ENCODE measurements at regions not wholly inside any gene's neighbourhood (a gene's known extent, or its start where the extent isn't known, plus 50 kb on each side); places are given as distances from the start of the nearest gene placed in this dataset.

DNA sequence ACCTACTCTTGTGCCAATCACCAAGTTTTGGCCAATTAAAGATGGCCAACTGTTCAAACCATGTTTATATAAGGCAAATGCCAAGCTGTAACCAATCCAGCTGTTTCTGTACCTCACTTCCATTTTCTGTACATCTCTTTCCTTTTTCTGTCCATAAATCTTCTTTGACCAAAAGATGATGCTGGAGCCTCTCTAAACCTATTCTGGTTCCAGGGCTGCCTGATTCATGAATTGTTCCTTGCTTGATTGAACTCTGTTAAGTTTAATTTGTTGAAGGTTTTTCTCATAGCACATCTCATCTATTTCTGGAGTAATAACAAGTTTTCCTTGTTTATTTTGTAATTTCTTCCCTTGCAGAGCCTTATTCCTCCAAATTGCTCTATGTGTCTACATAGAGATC lies 115.3 kb upstream of the SMAD3 start:
- Histone ChIP-seq H3K36me3 (ENCODE audit: control insufficient read depth, insufficient read depth, low read length) (no peaks in the 10 kb centered on the region), H3K4me3 (replicated peaks; ENCODE audit: low read depth, low read length) (no peak overlapping the region), H3K27me3 (replicated peaks; ENCODE audit: control insufficient read depth, insufficient read depth, low read length) (no peaks in the 10 kb centered on the region)
- no peak for DNase-seq (ENCODE audit: extremely low read depth, insufficient read length)
- no peak for TF ChIP-seq CTCF (IDR thresholded peaks at IDR 0.05; ENCODE audit: insufficient read depth, low read length, poor library complexity, severe bottlenecking)

DNA sequence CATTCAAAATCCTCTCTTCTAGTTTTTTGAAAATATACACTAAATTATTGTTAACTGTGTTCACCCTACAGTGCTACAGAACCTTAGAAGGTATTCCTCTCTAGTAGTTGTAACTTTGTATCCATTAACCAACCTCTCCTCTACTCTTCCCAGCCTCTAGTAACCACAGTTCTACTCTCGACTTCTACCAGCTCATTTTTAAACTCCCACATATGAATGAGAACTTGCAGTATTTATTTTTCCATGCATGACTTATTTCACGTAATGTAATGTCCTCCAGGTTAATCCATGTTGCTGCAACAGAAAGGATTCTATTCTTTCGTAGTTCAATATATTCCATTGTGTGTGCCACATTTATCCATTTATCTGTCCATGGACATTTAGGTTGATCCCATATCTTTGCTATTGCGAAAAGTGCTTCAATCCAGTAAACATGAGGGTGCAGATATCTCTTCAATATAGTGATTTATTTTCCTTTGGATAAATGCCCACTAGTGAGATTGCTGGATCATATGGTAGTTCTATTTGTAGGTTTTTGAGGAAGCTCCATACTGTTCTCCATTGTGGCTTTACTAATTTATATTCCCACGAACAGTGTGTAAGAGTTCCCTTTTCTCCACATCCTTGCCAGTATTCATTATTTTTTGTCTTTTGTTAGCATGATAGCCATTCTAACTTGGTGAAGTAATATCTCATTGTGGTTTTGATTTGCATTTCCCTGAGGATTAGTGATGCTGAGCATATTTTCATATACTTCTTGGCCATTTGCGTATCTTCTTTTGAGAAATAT lies 113.7 kb upstream of the SMAD3 start:
- H3K27me3 ChIP-seq (replicated peaks; ENCODE audit: control insufficient read depth, insufficient read depth, low read length) = no peaks in the 10 kb centered on the region
- H3K4me3 ChIP-seq (replicated peaks; ENCODE audit: low read depth, low read length) = no peak overlapping the region
- H3K36me3 ChIP-seq (ENCODE audit: control insufficient read depth, insufficient read depth, low read length) = no peaks in the 10 kb centered on the region
- no peak for DNase-seq (ENCODE audit: extremely low read depth, insufficient read length)
- TF ChIP-seq CTCF (IDR thresholded peaks at IDR 0.05; ENCODE audit: insufficient read depth, low read length, poor library complexity, severe bottlenecking) = no peak

- no peak for DNase-seq (ENCODE audit: extremely low read depth, insufficient read length)
- no peak for TF ChIP-seq CTCF (IDR thresholded peaks at IDR 0.05; ENCODE audit: insufficient read depth, low read length, poor library complexity, severe bottlenecking)
- no peaks in the 10 kb centered on the region for H3K36me3 ChIP-seq (ENCODE audit: control insufficient read depth, insufficient read depth, low read length)
- no peaks in the 10 kb centered on the region for H3K27me3 ChIP-seq (replicated peaks; ENCODE audit: control insufficient read depth, insufficient read depth, low read length)
- no peak overlapping the region for H3K4me3 ChIP-seq (replicated peaks; ENCODE audit: low read depth, low read length)
These were observed 112.5 kb upstream of the SMAD3 start for GRCh38 chr15:66952756-66953522.

GRCh38 chr15:66953523-66954229 lies 111.7 kb upstream of the SMAD3 start:
- no peak for TF ChIP-seq CTCF (IDR thresholded peaks at IDR 0.05; ENCODE audit: insufficient read depth, low read length, poor library complexity, severe bottlenecking)
- Histone ChIP-seq H3K4me3 (replicated peaks; ENCODE audit: low read depth, low read length) (no peak overlapping the region), H3K27me3 (replicated peaks; ENCODE audit: control insufficient read depth, insufficient read depth, low read length) (no peaks in the 10 kb centered on the region), H3K36me3 (ENCODE audit: control insufficient read depth, insufficient read depth, low read length) (no peaks in the 10 kb centered on the region)
- no peak for DNase-seq (ENCODE audit: extremely low read depth, insufficient read length)

DNA sequence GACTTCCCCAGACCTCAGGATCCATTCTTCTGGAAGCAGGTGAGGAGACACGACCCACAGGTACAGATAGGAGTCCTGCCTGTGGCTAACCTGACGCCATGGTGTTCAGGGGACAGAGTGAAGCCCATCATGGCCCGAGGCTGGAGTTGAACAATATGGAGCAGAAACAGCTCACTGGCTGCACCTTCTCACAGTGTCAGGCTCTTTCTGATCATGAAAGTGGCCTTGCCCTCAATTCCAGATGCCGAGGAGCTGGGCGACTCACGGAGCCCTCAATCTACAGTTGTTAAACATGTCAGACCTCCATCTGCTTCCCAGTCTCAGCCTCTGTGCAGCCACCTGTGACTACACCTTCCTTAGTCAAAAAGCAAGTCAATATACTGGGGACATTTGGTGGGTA lies 110.8 kb upstream of the SMAD3 start:
- Histone ChIP-seq H3K27me3 (replicated peaks; ENCODE audit: control insufficient read depth, insufficient read depth, low read length) (no peaks in the 10 kb centered on the region), H3K36me3 (ENCODE audit: control insufficient read depth, insufficient read depth, low read length) (no peaks in the 10 kb centered on the region), H3K4me3 (replicated peaks; ENCODE audit: low read depth, low read length) (no peak overlapping the region)
- no peak for DNase-seq (ENCODE audit: extremely low read depth, insufficient read length)
- TF ChIP-seq CTCF (IDR thresholded peaks at IDR 0.05; ENCODE audit: insufficient read depth, low read length, poor library complexity, severe bottlenecking) = no peak
